ENCODE measurements at regions not wholly inside any gene's neighbourhood (a gene's known extent, or its start where the extent isn't known, plus 50 kb on each side); places are given as distances from the start of the nearest gene placed in this dataset.

DNA sequence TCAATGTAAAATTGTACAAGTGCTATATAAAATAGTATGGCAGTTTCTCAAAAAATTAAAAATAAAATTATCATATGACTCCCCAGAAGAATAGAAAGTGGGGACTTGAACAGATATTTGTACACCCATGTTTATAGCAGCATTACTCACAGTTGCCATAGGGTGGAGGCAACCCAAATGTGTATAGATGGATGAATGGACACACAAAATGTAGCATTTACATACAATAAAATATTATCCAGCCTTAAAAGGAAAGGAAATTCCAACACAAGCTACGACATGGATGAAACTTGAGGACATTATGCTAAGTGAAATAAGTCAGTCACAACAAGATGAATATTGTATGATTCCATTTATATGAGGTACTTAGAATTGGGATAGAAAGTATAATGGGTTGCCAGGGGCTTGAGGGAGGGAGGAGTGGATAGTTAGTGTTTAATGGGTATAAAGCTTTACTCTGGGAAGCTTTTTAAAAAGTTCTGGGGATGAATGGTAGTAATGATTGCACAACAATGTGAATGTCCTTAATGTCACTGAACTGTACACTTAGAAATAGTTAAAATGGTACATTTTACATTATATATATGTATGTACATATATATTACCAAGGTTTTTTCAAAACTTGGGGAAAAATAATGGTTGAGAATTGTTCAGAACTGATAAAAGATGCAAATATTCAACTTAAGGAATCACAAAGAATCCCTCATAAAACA, 53.0 kb upstream of the ADORA3 start:
- DNase-seq (ENCODE audit: low spot score), result no peak

DNA sequence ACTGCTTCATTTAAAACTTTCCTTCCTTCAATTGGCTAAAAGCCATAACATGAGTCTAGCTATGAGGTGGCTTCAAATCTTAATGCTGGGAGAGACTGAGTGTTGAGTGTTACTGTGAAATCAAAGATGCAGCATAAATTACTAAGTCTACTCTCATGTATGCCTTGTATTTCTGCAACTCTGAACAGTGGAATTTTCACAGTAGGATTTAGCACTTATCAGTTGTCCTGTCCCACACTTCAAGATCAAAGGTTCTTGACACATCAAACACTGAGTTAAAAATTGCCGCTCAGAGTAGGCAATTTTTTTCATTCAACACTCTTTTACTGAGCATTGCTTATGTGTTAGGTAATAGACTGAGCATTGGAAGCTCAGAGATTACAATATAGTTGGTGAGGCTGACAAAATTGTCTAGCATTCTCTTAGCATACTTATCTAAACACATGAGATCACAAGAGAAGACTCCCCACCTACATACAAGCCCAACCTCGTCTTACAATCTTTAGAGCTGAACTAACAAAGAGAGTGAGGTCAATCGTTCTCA, 56.4 kb upstream of the ADORA3 start:
- DNase-seq (ENCODE audit: low spot score), result no peak

- DNase-seq (ENCODE audit: low spot score), result no peak
Observed at GRCh38 chr1:111561328-111561727, 57.9 kb upstream of the ADORA3 start.

DNA sequence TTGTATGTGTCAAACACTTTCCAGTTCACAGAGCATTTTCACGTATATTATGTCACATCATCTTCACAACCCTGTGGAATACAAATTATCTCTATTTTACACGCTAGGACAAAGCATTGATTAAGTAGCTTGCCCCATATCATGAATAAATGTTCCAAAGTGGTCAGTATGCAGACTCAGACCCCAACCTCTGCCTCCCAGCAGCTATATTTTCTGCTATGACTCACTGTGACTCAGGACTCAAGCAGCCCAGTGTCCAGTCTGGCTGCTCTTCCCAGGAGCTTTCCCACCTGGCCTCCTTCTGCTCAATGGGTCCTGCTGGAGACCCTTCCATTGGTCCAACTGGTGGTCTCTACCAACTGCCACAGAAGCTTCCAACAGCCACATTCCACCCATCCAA, 56.0 kb upstream of the RAP1A start:
- DNase-seq (ENCODE audit: low spot score), result peak; percentile 16

GRCh38 chr1:111565079-111565478, 54.5 kb upstream of the RAP1A start:
- peak; percentile 82 for DNase-seq (ENCODE audit: low spot score)

DNA sequence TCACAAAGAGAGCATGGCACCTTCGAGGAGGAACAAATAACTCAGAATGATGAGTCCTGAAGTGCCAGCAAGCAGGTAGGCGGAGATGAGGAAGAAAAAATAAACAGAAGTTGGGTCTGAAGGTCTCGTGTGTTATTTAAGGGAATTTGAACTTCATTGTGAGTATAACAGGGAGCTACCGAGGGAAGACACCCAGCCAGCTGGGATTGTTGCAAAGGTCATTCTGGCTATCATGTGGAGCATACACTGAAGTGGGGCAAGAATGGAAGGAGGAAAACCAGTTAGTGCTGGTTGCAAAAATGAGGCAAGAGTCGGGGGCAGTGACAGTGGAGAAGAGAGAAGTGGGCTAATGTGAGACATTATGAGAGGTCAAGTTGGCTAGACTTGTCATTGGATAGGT, 53.6 kb upstream of the RAP1A start:
- DNase-seq (ENCODE audit: low spot score), result no peak

- no peak for DNase-seq (ENCODE audit: low spot score)
Observed at GRCh38 chr1:111568160-111568647, 51.4 kb upstream of the RAP1A start.
